Caki2 (cell line): ENCODE measurements at regions not wholly inside any gene's neighbourhood (a gene's known extent, or its start where the extent isn't known, plus 50 kb on each side); places are given as distances from the start of the nearest gene placed in this dataset.

ENCODE experiments used
- DNase-seq: peaks from one replicate; pipeline ENCODE4 v3.0.0-alpha.2; 2015; ENCODE audit warnings: low read depth
- in situ Hi-C: cut with HindIII; loops from 2 replicates; pipeline ENCODE4 v1.10.0; 2016; ENCODE audit warnings: low sequenced_read_pairs, low pct_unique_long_range_greater_than_20kb, mixed read lengths

GRCh38 chr2:19812166-19812565 is 89.6 kb downstream of the TTC32 start:
- DNase-seq = no peak
- in situ Hi-C loops = no loop called here

GRCh38 chr2:19811186-19811585 is 90.6 kb downstream of the TTC32 start:
- DNase-seq = no peak
- in situ Hi-C loops = no loop called here

- DNase-seq = no peak
- in situ Hi-C loops = no loop called here
Observed at GRCh38 chr2:19810637-19811036, 91.1 kb downstream of the TTC32 start.

- DNase-seq = no peak
- in situ Hi-C loops = no loop called here
Observed at GRCh38 chr2:19810148-19810547, 91.6 kb downstream of the TTC32 start.

- in situ Hi-C loops = no loop called here
- no peak for DNase-seq
Observed at GRCh38 chr2:19809206-19809605, 92.6 kb downstream of the TTC32 start.

GRCh38 chr2:19807866-19808265 is 93.9 kb downstream of the TTC32 start:
- no peak for DNase-seq
- in situ Hi-C loops = no loop called here

- no peak for DNase-seq
- in situ Hi-C loops = no loop called here
Observed at GRCh38 chr2:19807346-19807745, 94.4 kb downstream of the TTC32 start.

GRCh38 chr2:19806591-19806990 is 95.2 kb downstream of the TTC32 start:
- DNase-seq = no peak
- in situ Hi-C loops = no loop called here

- in situ Hi-C loops = no loop called here
- no peak for DNase-seq
Observed at GRCh38 chr2:19806131-19806530, 95.7 kb downstream of the TTC32 start.

GRCh38 chr2:19805266-19805665 is 96.5 kb downstream of the TTC32 start:
- DNase-seq = no peak
- in situ Hi-C loops = no loop called here

GRCh38 chr2:19804639-19805260 is 97.0 kb downstream of the TTC32 start:
- in situ Hi-C loops = no loop called here
- no peak for DNase-seq

- in situ Hi-C loops = no loop called here
- peak; percentile 92 for DNase-seq
Observed at GRCh38 chr2:19802086-19802841, 99.5 kb downstream of the TTC32 start.

- DNase-seq = peak; percentile 99
- in situ Hi-C loops = no loop called here
Observed at GRCh38 chr2:19801367-19802080, 100.3 kb downstream of the TTC32 start.

GRCh38 chr2:19800796-19801195 is 101.0 kb downstream of the TTC32 start:
- no peak for DNase-seq
- in situ Hi-C loops = no loop called here

- in situ Hi-C loops = no loop called here
- no peak for DNase-seq
Observed at GRCh38 chr2:19799881-19800780, 101.7 kb downstream of the TTC32 start.

- in situ Hi-C loops = no loop called here
- no peak for DNase-seq
Observed at GRCh38 chr2:19797871-19798270, 103.9 kb downstream of the TTC32 start.

GRCh38 chr2:19797243-19797810 is 104.5 kb downstream of the TTC32 start:
- no peak for DNase-seq
- in situ Hi-C loops = no loop called here

GRCh38 chr2:19796035-19796695 is 105.6 kb downstream of the TTC32 start:
- in situ Hi-C loops = no loop called here
- DNase-seq = no peak
